Stomach (tissue), 8 donors: ENCODE measurements at regions not wholly inside any gene's neighbourhood (a gene's known extent, or its start where the extent isn't known, plus 50 kb on each side); places are given as distances from the start of the nearest gene placed in this dataset.

ENCODE experiments used
- DNase-seq, 2 donors: peaks; one replicate each; pipeline versions ENCODE4 v3.0.0 to v3.0.0-alpha.2; 2013 to 2019
- H3K27ac ChIP-seq, 5 donors: fragments of 200-600 bp in 4 of 5; sonication (generic) in 4 of 5; one replicate each; pipeline ENCODE4 v1.5.1; 2013 to 2019; ENCODE audit warnings: mild to moderate bottlenecking in 1 of 5, moderate library complexity in 1 of 5
- H3K27me3 ChIP-seq, 3 donors: fragments of 200-600 bp; sonication (generic); one replicate each; pipeline ENCODE4 v1.5.1; 2017 to 2019; ENCODE audit warnings: mixed run types in 1 of 3
- H3K36me3 ChIP-seq, 4 donors: fragments of 200-600 bp; sonication (generic); 1 replicate in 3 of 4; 2 replicates in 1 of 4; pipeline ENCODE4 v1.5.1; 2016 to 2019
- H3K4me1 ChIP-seq, 4 donors: fragments of 200-600 bp; sonication (generic); one replicate each; pipeline ENCODE4 v1.5.1; 2016 to 2019
- H3K4me3 ChIP-seq, 4 donors: fragments of 200-600 bp; sonication (generic) in 3 of 4; one replicate each; pipeline ENCODE4 v1.5.1; 2016 to 2019; ENCODE audit warnings: mild to moderate bottlenecking in 1 of 4
- H3K9me3 ChIP-seq, 4 donors: fragments of 200-600 bp; sonication (generic); one replicate each; pipeline ENCODE4 v1.5.1; 2016 to 2019
- CTCF ChIP-seq, 7 experiments: fragments of 450-650 bp in 4 of 7; fragments of 200-600 bp in 3 of 7; sonication (generic) in 3 of 7; IDR thresholded peaks; one replicate each; pipeline ENCODE4 v1.5.1; 2016 to 2019; ENCODE audit warnings: antibody characterized with exemption in 7 of 7, control low read depth in 2 of 7, mild to moderate bottlenecking in 1 of 7
- EP300 ChIP-seq: sonication (generic); formaldehyde crosslinking; IDR thresholded peaks from one replicate; pipeline ENCODE4 v1.6.1; 2017; ENCODE audit warnings: antibody characterized with exemption
- POLR2A ChIP-seq, 4 donors: fragments of 450-650 bp; IDR thresholded peaks; one replicate each; pipeline ENCODE4 v1.6.1; 2016; ENCODE audit warnings: antibody characterized with exemption in 4 of 4, control low read depth in 2 of 4, mild to moderate bottlenecking in 1 of 4, moderate library complexity in 1 of 4
- POLR2AphosphoS5 ChIP-seq, 3 donors: sonication (generic); formaldehyde crosslinking; IDR thresholded peaks; one replicate each; pipeline ENCODE4 v1.6.1; 2016; ENCODE audit warnings: antibody characterized with exemption in 3 of 3
- WGBS, 5 donors: extraction: QIAGEN DNeasy Blood & Tissue Kit in 3 of 5; methylation state at CpG; one replicate each; pipeline versions ENCODE4 v1.1.5 to v1.1.7; 2013 to 2018; 5-methylcytosine and 5-hydroxymethylcytosine counted together
- intact Hi-C: fragments of 100-400 bp; cut with DNase I; formaldehyde crosslinking; loops from one replicate; pipeline ENCODE4 v1.15.1; 2023; ENCODE audit warnings: low total_unique reads
- donor health status: healthy with polysubstance abuse.
- donor health status: Bipolar disorder and iron deficiency.
- donor health status: healthy.

- DNase-seq, result no peak
- TF ChIP-seq EP300 (no peak), CTCF (IDR thresholded peaks at IDR 0.05) (no peak), POLR2A (IDR thresholded peaks at IDR 0.05) (no peak), POLR2AphosphoS5 (IDR thresholded peaks at IDR 0.05) (no peak)
- Histone ChIP-seq H3K27me3 (no peaks in the 10 kb centered on the region), H3K27ac (no peak overlapping the region), H3K4me3 (no peak overlapping the region), H3K36me3 (no peaks in the 10 kb centered on the region), H3K4me1 (no peaks in the 10 kb centered on the region), H3K9me3 (peaks cover 0 to 14% (median 0%) of the 10 kb centered on the region in 4 donors)
- WGBS, 5 donors, result 65 to 74% (median 69%) methylated on average over 3 of the region's 3 CpGs
- intact Hi-C loops, result no loop called here
These were observed 302.7 kb upstream of the CHRNA7 start for GRCh38 chr15:31727612-31728011.

- H3K4me3 ChIP-seq, result no peak overlapping the region
- no peaks in the 10 kb centered on the region for H3K27me3 ChIP-seq
- H3K9me3 ChIP-seq, result peaks cover 0 to 31% (median 0%) of the 10 kb centered on the region in 4 donors
- intact Hi-C loops, result no loop called here
- DNase-seq, result no peak
- no peak for TF ChIP-seq EP300
- no peak for TF ChIP-seq CTCF (IDR thresholded peaks at IDR 0.05)
- no peak for TF ChIP-seq POLR2AphosphoS5 (IDR thresholded peaks at IDR 0.05)
- no peak for TF ChIP-seq POLR2A (IDR thresholded peaks at IDR 0.05)
- 59 to 66% (median 60%) methylated on average over 3 of the region's 3 CpGs for WGBS, 5 donors
- no peaks in the 10 kb centered on the region for H3K4me1 ChIP-seq
- H3K27ac ChIP-seq, result no peak overlapping the region
- H3K36me3 ChIP-seq, result no peaks in the 10 kb centered on the region
These were observed 297.6 kb upstream of the CHRNA7 start for GRCh38 chr15:31732726-31733125.

GRCh38 chr15:31733424-31733823 is 296.9 kb upstream of the CHRNA7 start:
- H3K9me3 ChIP-seq, result peaks cover 0 to 31% (median 0%) of the 10 kb centered on the region in 4 donors
- H3K36me3 ChIP-seq, result no peaks in the 10 kb centered on the region
- no peak for DNase-seq
- H3K27ac ChIP-seq, result no peak overlapping the region
- H3K4me3 ChIP-seq, result no peak overlapping the region
- H3K4me1 ChIP-seq, result no peaks in the 10 kb centered on the region
- intact Hi-C loops, result no loop called here
- H3K27me3 ChIP-seq, result no peaks in the 10 kb centered on the region
- no peak for TF ChIP-seq EP300
- TF ChIP-seq POLR2A (IDR thresholded peaks at IDR 0.05), result no peak
- TF ChIP-seq CTCF (IDR thresholded peaks at IDR 0.05), result no peak
- TF ChIP-seq POLR2AphosphoS5 (IDR thresholded peaks at IDR 0.05), result no peak
- 59 to 75% (median 66%) methylated on average over 4 of the region's 4 CpGs for WGBS, 5 donors

GRCh38 chr15:31740203-31740602 is 290.1 kb upstream of the CHRNA7 start:
- 45 to 70% (median 60%) methylated on average over 9 of the region's 9 CpGs for WGBS, 5 donors

More at GRCh38 chr15:31740203-31740602, 290.1 kb upstream of the CHRNA7 start:
- no peak overlapping the region for H3K4me3 ChIP-seq
- H3K27ac ChIP-seq, result no peak overlapping the region
- TF ChIP-seq CTCF (IDR thresholded peaks at IDR 0.05) (no peak), POLR2A (IDR thresholded peaks at IDR 0.05) (no peak), POLR2AphosphoS5 (IDR thresholded peaks at IDR 0.05) (no peak), EP300 (no peak)
- peak in 1 of 2 donors; percentile 38 for DNase-seq
- intact Hi-C loops, result no loop called here
- no peaks in the 10 kb centered on the region for H3K36me3 ChIP-seq
- no peaks in the 10 kb centered on the region for H3K27me3 ChIP-seq
- no peaks in the 10 kb centered on the region for H3K4me1 ChIP-seq
- peaks cover 0 to 26% (median 16%) of the 10 kb centered on the region in 4 donors for H3K9me3 ChIP-seq
